ENCODE measurements at regions not wholly inside any gene's neighbourhood (a gene's known extent, or its start where the extent isn't known, plus 50 kb on each side); places are given as distances from the start of the nearest gene placed in this dataset.

- TF ChIP-seq, protein P1, sequence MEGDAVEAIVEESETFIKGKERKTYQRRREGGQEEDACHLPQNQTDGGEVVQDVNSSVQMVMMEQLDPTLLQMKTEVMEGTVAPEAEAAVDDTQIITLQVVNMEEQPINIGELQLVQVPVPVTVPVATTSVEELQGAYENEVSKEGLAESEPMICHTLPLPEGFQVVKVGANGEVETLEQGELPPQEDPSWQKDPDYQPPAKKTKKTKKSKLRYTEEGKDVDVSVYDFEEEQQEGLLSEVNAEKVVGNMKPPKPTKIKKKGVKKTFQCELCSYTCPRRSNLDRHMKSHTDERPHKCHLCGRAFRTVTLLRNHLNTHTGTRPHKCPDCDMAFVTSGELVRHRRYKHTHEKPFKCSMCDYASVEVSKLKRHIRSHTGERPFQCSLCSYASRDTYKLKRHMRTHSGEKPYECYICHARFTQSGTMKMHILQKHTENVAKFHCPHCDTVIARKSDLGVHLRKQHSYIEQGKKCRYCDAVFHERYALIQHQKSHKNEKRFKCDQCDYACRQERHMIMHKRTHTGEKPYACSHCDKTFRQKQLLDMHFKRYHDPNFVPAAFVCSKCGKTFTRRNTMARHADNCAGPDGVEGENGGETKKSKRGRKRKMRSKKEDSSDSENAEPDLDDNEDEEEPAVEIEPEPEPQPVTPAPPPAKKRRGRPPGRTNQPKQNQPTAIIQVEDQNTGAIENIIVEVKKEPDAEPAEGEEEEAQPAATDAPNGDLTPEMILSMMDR (IDR thresholded peaks at IDR 0.05), result no peak
- no peak for TF ChIP-seq POLR2A (IDR thresholded peaks at IDR 0.05)
Measured at GRCh38 chr3:1766384-1766783, 332.3 kb upstream of the CNTN4 start.
